OCI-LY1 (cell line): ENCODE measurements at regions not wholly inside any gene's neighbourhood (a gene's known extent, or its start where the extent isn't known, plus 50 kb on each side); places are given as distances from the start of the nearest gene placed in this dataset.

Experiments used
- EZH2 ChIP-seq: fragments of 200-600 bp; sonication (generic), shearing (Covaris generic); IDR thresholded peaks from 2 replicates; pipeline ENCODE4 v1.8.0; 2017; ENCODE audit warnings: borderline replicate concordance, mixed run types, mild to moderate bottlenecking, antibody characterized with exemption, low read length, moderate library complexity, mixed read lengths
- TF ChIP-seq, protein P1 (sequence below): fragments of 200-600 bp; sonication (generic), shearing (Covaris generic); IDR thresholded peaks from 2 replicates; pipeline ENCODE4 v1.5.1; 2017; ENCODE audit warnings: mild to moderate bottlenecking, antibody characterized with exemption, low read length, moderate library complexity, mixed read lengths

DNA sequence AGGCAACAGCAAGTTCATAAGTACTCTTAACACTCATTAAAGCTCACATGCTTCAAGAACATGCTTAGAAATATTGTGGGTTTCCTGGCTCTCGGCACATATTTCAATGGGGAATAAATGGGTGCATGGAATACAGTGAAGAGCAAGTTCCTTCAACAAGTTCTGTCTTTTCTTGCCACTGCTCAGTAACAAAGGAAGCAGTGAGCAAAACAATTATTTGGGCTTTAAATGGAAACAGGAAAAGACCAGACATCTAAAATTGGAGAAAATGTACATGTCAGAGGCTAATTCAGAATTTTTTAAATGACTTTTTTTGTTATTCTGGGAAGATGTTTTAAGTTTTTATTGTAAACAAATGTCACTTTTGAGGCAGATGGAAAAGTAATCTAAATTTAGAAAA lies 478.7 kb downstream of the SETD4 start:
- TF ChIP-seq, protein P1, sequence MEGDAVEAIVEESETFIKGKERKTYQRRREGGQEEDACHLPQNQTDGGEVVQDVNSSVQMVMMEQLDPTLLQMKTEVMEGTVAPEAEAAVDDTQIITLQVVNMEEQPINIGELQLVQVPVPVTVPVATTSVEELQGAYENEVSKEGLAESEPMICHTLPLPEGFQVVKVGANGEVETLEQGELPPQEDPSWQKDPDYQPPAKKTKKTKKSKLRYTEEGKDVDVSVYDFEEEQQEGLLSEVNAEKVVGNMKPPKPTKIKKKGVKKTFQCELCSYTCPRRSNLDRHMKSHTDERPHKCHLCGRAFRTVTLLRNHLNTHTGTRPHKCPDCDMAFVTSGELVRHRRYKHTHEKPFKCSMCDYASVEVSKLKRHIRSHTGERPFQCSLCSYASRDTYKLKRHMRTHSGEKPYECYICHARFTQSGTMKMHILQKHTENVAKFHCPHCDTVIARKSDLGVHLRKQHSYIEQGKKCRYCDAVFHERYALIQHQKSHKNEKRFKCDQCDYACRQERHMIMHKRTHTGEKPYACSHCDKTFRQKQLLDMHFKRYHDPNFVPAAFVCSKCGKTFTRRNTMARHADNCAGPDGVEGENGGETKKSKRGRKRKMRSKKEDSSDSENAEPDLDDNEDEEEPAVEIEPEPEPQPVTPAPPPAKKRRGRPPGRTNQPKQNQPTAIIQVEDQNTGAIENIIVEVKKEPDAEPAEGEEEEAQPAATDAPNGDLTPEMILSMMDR, result no peak
- TF ChIP-seq EZH2, result no peak
